ENCODE measurements at regions not wholly inside any gene's neighbourhood (a gene's known extent, or its start where the extent isn't known, plus 50 kb on each side); places are given as distances from the start of the nearest gene placed in this dataset.

- no peaks in the 10 kb centered on the region for H3K9me3 ChIP-seq
- H3K4me1 ChIP-seq: no peaks in the 10 kb centered on the region
- no peak for TF ChIP-seq POLR2A (IDR thresholded peaks at IDR 0.05)
- no peak for TF ChIP-seq CTCF (IDR thresholded peaks at IDR 0.05)
- H3K36me3 ChIP-seq: no peaks in the 10 kb centered on the region
- H3K27ac ChIP-seq: no peak overlapping the region
- H3K27me3 ChIP-seq: no peaks in the 10 kb centered on the region
- no peak overlapping the region for H3K4me3 ChIP-seq
- DNase-seq: no peak
Observed at GRCh38 chr1:79325705-79326104, 319.2 kb upstream of the ADGRL4 start.

- no peaks in the 10 kb centered on the region for H3K4me1 ChIP-seq
- no peaks in the 10 kb centered on the region for H3K36me3 ChIP-seq
- DNase-seq: no peak
- H3K4me3 ChIP-seq: no peak overlapping the region
- no peak overlapping the region for H3K27ac ChIP-seq
- H3K27me3 ChIP-seq: no peaks in the 10 kb centered on the region
- H3K9me3 ChIP-seq: no peaks in the 10 kb centered on the region
- TF ChIP-seq POLR2A (IDR thresholded peaks at IDR 0.05): no peak
- no peak for TF ChIP-seq CTCF (IDR thresholded peaks at IDR 0.05)
Observed at GRCh38 chr1:79325126-79325525, 318.6 kb upstream of the ADGRL4 start.

GRCh38 chr1:79323239-79324025 lies 316.9 kb upstream of the ADGRL4 start:
- Histone ChIP-seq H3K4me1 (no peaks in the 10 kb centered on the region), H3K27me3 (no peaks in the 10 kb centered on the region), H3K36me3 (no peaks in the 10 kb centered on the region), H3K4me3 (no peak overlapping the region), H3K27ac (no peak overlapping the region), H3K9me3 (no peaks in the 10 kb centered on the region)
- TF ChIP-seq POLR2A (IDR thresholded peaks at IDR 0.05) (no peak), CTCF (IDR thresholded peaks at IDR 0.05) (no peak)
- no peak for DNase-seq

GRCh38 chr1:79322511-79323027 lies 316.0 kb upstream of the ADGRL4 start:
- DNase-seq: no peak
- no peaks in the 10 kb centered on the region for H3K36me3 ChIP-seq
- no peaks in the 10 kb centered on the region for H3K4me1 ChIP-seq
- no peaks in the 10 kb centered on the region for H3K9me3 ChIP-seq
- no peak overlapping the region for H3K4me3 ChIP-seq
- no peak overlapping the region for H3K27ac ChIP-seq
- H3K27me3 ChIP-seq: no peaks in the 10 kb centered on the region
- no peak for TF ChIP-seq CTCF (IDR thresholded peaks at IDR 0.05)
- TF ChIP-seq POLR2A (IDR thresholded peaks at IDR 0.05): no peak

GRCh38 chr1:79312438-79312837 lies 305.9 kb upstream of the ADGRL4 start:
- Histone ChIP-seq H3K4me1 (no peaks in the 10 kb centered on the region), H3K9me3 (no peaks in the 10 kb centered on the region), H3K27me3 (no peaks in the 10 kb centered on the region), H3K36me3 (no peaks in the 10 kb centered on the region), H3K4me3 (no peak overlapping the region), H3K27ac (no peak overlapping the region)
- no peak for TF ChIP-seq POLR2A (IDR thresholded peaks at IDR 0.05)
- no peak for TF ChIP-seq CTCF (IDR thresholded peaks at IDR 0.05)
- no peak for DNase-seq
